ENCODE measurements at regions not wholly inside any gene's neighbourhood (a gene's known extent, or its start where the extent isn't known, plus 50 kb on each side); places are given as distances from the start of the nearest gene placed in this dataset.

DNA sequence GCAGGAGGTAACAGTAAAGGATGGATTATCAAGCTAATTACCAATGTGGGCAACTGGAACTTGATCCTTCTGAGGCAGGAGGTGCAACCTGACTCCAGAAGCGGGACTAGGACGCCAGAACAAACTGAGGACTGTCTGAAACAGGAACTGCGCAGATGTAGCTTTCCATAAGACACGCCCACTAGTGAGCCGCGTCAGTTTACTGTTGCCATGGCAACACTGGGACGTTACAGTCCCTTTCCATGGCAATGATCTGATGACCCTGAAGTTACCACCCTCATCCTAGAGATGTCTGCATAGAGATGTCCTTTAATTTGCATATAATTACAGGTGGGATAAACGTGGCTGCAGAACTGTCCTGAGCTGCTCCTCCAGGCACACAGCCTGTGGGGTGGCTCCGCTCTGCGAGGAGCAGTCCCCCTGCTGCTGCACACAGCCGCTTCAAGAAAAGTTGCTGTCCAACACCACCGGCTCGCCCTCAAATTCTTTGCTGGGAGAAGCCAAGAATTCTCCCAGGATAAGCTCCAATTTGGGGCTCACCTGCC is 816.6 kb downstream of the UQCRFS1 start:
- H3K36me3 ChIP-seq (ENCODE audit: control insufficient read depth, insufficient read depth, low read length) = no peaks in the 10 kb centered on the region
- WGBS, 2 experiments (ENCODE audit: insufficient coverage in 2 of 2) = 82 to 83% methylated on average over 11 of the region's 13 CpGs
- H3K9me3 ChIP-seq (ENCODE audit: control insufficient read depth, low read length) = no peaks in the 10 kb centered on the region
- H3K27ac ChIP-seq (ENCODE audit: low read depth, low read length, severe bottlenecking) = no peak overlapping the region
- no peaks in the 10 kb centered on the region for H3K4me1 ChIP-seq (ENCODE audit: control insufficient read depth, insufficient read depth, low read length, poor library complexity, severe bottlenecking)
- H3K4me3 ChIP-seq (ENCODE audit: extremely low read depth, insufficient read depth, low read length, poor library complexity, severe bottlenecking) = no peak overlapping the region

DNA sequence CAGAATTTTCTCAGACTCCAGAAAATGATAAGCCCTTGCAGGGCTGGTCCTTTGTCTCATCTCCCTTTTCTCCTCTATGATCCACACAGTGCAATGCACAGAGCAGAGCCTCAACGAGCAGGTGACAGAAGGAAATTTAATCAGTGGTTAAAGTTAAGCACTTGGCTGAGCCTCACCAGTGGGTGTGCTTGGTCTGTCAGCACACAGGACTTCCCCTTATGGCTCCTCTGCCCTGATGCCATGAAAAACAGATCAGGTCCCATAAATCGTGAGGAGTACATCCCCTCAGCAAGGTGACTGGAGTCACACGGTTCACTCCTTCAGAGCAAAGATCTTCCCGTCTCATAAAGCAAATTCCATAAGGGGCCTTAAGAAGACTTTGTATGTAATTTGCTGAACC is 818.2 kb downstream of the UQCRFS1 start:
- no peaks in the 10 kb centered on the region for H3K4me1 ChIP-seq (ENCODE audit: control insufficient read depth, insufficient read depth, low read length, poor library complexity, severe bottlenecking)
- no peak overlapping the region for H3K4me3 ChIP-seq (ENCODE audit: extremely low read depth, insufficient read depth, low read length, poor library complexity, severe bottlenecking)
- no peaks in the 10 kb centered on the region for H3K36me3 ChIP-seq (ENCODE audit: control insufficient read depth, insufficient read depth, low read length)
- 67 to 87% methylated on average over 3 of the region's 4 CpGs for WGBS, 2 experiments (ENCODE audit: insufficient coverage in 2 of 2)
- no peaks in the 10 kb centered on the region for H3K9me3 ChIP-seq (ENCODE audit: control insufficient read depth, low read length)
- H3K27ac ChIP-seq (ENCODE audit: low read depth, low read length, severe bottlenecking) = no peak overlapping the region

DNA sequence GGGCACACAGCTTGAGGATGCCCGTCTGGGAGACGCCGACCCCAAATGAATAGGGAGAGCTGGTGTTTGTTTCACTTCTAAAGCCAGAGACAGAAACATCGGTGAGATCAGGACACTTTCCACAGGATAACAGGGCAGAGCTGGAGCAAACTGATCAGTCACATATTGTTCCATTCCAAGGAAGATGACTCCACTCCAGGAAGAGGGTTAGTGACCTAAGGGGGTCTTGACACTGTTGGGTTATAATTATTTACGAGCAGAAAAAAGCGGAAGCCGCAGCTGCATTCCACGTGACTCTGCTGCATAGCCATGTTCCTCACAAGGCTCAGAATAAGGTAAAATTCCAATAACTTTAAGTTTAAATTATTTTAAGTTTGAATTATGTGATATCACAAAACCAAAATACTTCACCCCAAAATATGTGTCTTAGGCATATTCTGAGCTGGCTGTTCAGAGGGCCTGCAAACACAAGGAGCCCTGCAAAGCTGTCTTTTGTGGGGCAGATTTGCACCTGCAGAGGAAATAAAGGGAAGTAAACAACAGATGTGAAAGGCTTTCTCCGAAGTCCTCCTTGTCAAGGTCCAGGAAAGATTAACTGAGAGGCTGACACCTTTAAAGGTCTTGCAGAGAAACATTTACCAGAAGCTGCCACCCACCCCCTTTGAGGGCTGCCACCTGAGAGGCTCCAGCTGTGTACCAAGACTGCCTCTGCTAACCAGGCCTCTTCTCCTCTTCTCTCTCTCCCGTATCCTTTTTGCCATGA is 819.2 kb downstream of the UQCRFS1 start:
- H3K4me3 ChIP-seq (ENCODE audit: extremely low read depth, insufficient read depth, low read length, poor library complexity, severe bottlenecking) = no peak overlapping the region
- 63 to 70% methylated on average over 3 to 5 of the region's 10 CpGs for WGBS, 2 experiments (ENCODE audit: insufficient coverage in 2 of 2)
- peak overlapping the region; percentile 5 for H3K27ac ChIP-seq (ENCODE audit: low read depth, low read length, severe bottlenecking)
- no peaks in the 10 kb centered on the region for H3K9me3 ChIP-seq (ENCODE audit: control insufficient read depth, low read length)
- no peaks in the 10 kb centered on the region for H3K4me1 ChIP-seq (ENCODE audit: control insufficient read depth, insufficient read depth, low read length, poor library complexity, severe bottlenecking)
- no peaks in the 10 kb centered on the region for H3K36me3 ChIP-seq (ENCODE audit: control insufficient read depth, insufficient read depth, low read length)

DNA sequence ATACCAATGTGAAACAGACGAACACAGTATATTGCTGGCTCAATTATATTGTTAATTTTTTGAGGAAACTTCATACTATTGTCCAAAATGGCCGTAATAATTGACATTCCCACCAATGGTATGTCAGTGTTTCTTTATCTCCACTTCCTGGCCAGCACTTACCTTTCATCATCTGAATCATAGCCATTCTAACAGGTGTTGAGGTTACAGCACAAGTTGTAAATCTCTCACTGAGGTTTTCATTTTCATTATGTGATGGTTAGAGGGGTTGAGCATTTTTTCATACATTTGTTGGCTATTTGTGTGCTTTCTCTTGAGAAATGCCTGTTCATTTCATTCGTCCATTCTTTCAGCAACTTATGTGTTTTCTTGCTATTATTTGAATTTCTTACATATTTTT is 824.0 kb downstream of the UQCRFS1 start:
- Histone ChIP-seq H3K4me1 (ENCODE audit: control insufficient read depth, insufficient read depth, low read length, poor library complexity, severe bottlenecking) (no peaks in the 10 kb centered on the region), H3K4me3 (ENCODE audit: extremely low read depth, insufficient read depth, low read length, poor library complexity, severe bottlenecking) (no peak overlapping the region), H3K27ac (ENCODE audit: low read depth, low read length, severe bottlenecking) (no peak overlapping the region), H3K9me3 (ENCODE audit: control insufficient read depth, low read length) (no peaks in the 10 kb centered on the region), H3K36me3 (ENCODE audit: control insufficient read depth, insufficient read depth, low read length) (no peaks in the 10 kb centered on the region)
- 100% methylated on average over 1 of the region's 3 CpGs; no CpG with 5 or more reads in 1 of the 2 experiments for WGBS, 2 experiments (ENCODE audit: insufficient coverage in 2 of 2)

DNA sequence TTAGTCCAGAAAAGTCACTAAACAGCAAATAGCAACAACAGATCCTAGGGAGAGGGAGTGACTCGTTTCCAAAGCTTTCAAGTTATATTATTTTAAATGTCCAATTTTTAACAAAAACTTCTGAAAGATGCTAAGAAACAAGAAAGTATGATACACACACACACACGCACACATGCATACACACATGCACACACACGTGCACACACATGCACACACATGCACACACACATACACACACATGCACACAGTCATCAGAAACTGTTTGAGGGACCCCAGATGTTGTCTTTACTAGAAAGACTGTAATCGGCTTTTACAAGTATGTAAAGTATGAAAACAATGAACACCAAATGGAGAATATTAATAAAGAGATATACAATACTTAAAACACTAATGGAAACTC is 825.4 kb downstream of the UQCRFS1 start:
- no peak overlapping the region for H3K27ac ChIP-seq (ENCODE audit: low read depth, low read length, severe bottlenecking)
- WGBS, 2 experiments (ENCODE audit: insufficient coverage in 2 of 2) = no CpG with 5 or more reads among the region's 4 CpGs
- H3K4me3 ChIP-seq (ENCODE audit: extremely low read depth, insufficient read depth, low read length, poor library complexity, severe bottlenecking) = no peak overlapping the region
- H3K9me3 ChIP-seq (ENCODE audit: control insufficient read depth, low read length) = no peaks in the 10 kb centered on the region
- H3K36me3 ChIP-seq (ENCODE audit: control insufficient read depth, insufficient read depth, low read length) = no peaks in the 10 kb centered on the region
- no peaks in the 10 kb centered on the region for H3K4me1 ChIP-seq (ENCODE audit: control insufficient read depth, insufficient read depth, low read length, poor library complexity, severe bottlenecking)

DNA sequence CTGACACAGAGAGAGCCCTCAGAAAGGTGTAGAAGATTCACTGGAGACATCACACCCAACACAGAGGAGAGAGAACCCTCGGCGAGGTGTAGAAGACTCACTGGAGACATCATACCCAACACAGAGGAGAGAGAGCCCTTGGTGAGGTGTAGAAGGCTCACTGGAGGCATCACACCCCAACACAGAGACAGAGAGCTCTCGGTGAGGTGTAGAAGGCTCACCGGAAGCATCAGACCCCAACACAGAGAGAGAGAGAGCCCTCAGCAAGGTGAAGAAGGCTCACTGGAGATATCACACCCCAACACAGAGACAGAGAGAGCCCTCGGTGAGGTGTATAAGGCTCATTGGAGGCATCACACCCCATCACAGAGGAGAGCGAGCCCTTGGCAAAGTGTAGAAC is 826.5 kb downstream of the UQCRFS1 start:
- Histone ChIP-seq H3K36me3 (ENCODE audit: control insufficient read depth, insufficient read depth, low read length) (no peaks in the 10 kb centered on the region), H3K9me3 (ENCODE audit: control insufficient read depth, low read length) (no peaks in the 10 kb centered on the region), H3K4me3 (ENCODE audit: extremely low read depth, insufficient read depth, low read length, poor library complexity, severe bottlenecking) (no peak overlapping the region), H3K27ac (ENCODE audit: low read depth, low read length, severe bottlenecking) (no peak overlapping the region), H3K4me1 (ENCODE audit: control insufficient read depth, insufficient read depth, low read length, poor library complexity, severe bottlenecking) (no peaks in the 10 kb centered on the region)
- WGBS, 2 experiments (ENCODE audit: insufficient coverage in 2 of 2) = 100% methylated on average over 1 to 3 of the region's 6 CpGs

DNA sequence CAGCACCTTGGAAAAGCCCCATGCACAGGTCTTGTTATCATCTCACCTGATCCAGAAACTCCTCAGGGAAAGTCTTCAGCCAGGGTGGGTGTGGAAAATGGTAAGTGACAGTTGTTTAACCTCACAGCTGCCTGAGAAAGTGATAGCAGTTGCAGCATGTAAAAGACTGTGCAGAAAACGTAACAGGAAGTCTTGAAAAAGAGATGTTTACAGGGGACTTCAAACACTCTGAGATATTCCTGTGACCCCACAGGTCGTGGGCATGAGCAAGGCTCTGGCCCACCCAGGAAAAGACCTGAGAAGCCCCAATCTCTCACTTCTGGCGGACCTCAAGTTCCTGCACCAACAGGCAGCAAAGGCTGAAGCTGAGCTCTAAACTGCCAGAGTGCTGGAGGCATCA is 826.9 kb downstream of the UQCRFS1 start:
- no peaks in the 10 kb centered on the region for H3K4me1 ChIP-seq (ENCODE audit: control insufficient read depth, insufficient read depth, low read length, poor library complexity, severe bottlenecking)
- WGBS, 2 experiments (ENCODE audit: insufficient coverage in 2 of 2) = 83 to 86% methylated on average over 2 to 3 of the region's 3 CpGs
- H3K36me3 ChIP-seq (ENCODE audit: control insufficient read depth, insufficient read depth, low read length) = no peaks in the 10 kb centered on the region
- H3K4me3 ChIP-seq (ENCODE audit: extremely low read depth, insufficient read depth, low read length, poor library complexity, severe bottlenecking) = no peak overlapping the region
- no peak overlapping the region for H3K27ac ChIP-seq (ENCODE audit: low read depth, low read length, severe bottlenecking)
- no peaks in the 10 kb centered on the region for H3K9me3 ChIP-seq (ENCODE audit: control insufficient read depth, low read length)

DNA sequence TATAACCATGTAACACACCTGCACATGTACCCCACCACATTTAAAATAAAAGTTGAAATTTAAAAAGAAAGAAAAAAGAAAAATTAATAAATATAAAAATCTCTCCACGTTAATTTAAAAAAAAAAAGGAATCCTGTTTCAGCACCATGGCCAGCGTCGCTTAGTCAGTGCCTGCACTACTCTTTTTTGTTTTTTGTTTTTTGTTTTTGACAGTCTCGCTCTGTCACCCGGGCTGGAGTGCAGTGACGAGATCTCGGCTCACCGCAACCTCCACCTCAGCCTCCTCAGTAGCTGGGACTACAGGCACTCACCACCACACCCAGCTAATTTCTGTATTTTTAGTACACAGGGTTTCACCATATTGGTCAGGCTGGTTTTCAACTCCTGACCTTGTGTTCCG is 835.9 kb downstream of the UQCRFS1 start:
- 30 to 48% methylated on average over 4 to 8 of the region's 9 CpGs for WGBS, 2 experiments (ENCODE audit: insufficient coverage in 2 of 2)
- H3K4me1 ChIP-seq (ENCODE audit: control insufficient read depth, insufficient read depth, low read length, poor library complexity, severe bottlenecking) = no peaks in the 10 kb centered on the region
- H3K4me3 ChIP-seq (ENCODE audit: extremely low read depth, insufficient read depth, low read length, poor library complexity, severe bottlenecking) = no peak overlapping the region

DNA sequence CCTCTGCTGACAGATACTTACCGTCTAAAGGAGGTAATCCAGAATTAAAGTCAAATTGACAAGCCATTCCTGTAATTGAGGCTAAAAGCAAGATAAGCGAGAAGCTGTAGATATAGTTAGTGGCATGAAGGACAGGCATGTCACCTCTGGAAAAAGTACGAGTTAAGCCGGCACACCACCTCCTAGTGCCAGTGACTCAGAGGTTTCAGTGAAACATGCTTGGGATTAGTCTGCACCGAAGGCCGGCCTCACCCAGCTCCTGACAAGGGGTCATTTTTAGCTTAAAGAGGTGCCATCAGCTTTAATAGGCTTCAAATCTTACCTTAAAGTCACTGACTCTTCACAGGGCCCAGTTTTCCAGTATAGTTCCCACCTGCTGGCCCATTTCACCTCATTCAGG is 838.0 kb downstream of the UQCRFS1 start:
- 76 to 85% methylated on average over 6 of the region's 6 CpGs for WGBS, 2 experiments (ENCODE audit: insufficient coverage in 2 of 2)
- Histone ChIP-seq H3K27ac (ENCODE audit: low read depth, low read length, severe bottlenecking) (no peak overlapping the region), H3K4me1 (ENCODE audit: control insufficient read depth, insufficient read depth, low read length, poor library complexity, severe bottlenecking) (no peaks in the 10 kb centered on the region)

More for the DNA sequence above, 835.9 kb downstream of the UQCRFS1 start:
- H3K36me3 ChIP-seq (ENCODE audit: control insufficient read depth, insufficient read depth, low read length) = no peaks in the 10 kb centered on the region
- no peaks in the 10 kb centered on the region for H3K9me3 ChIP-seq (ENCODE audit: control insufficient read depth, low read length)
- H3K27ac ChIP-seq (ENCODE audit: low read depth, low read length, severe bottlenecking) = no peak overlapping the region

DNA sequence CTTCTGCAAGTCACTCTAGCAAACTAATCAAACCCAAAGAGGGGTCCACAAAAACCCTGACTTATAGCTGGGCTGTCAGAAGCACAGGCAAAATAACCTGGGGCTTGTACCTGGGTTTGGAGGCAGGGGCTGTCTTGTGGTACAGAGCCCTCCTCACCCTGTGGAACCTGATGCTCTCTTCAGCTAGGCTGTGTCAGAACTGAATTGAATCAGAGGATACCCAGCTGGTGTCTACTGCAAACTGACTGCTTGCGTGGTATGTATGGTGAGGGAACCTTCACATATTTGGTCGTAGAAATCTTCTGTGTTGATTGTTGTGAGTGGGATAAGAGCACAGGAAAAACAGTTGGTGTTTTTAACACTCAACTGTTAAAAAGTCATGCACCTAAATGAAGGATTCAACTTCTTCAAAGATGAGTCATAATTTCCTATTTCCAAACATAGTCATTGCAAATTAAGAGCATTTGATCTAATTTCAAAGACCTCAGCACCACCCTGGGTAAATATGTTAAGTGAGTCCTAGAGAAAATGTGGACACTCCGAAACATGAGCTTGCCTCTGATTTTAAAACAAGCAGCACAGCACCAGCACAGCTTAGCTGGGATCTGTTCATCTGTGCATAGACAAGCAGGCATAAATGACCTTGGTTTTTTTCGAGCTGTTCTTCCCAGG is 840.2 kb downstream of the UQCRFS1 start:
- 72 to 73% methylated on average over 2 to 3 of the region's 4 CpGs for WGBS, 2 experiments (ENCODE audit: insufficient coverage in 2 of 2)
- Histone ChIP-seq H3K9me3 (ENCODE audit: control insufficient read depth, low read length) (no peaks in the 10 kb centered on the region), H3K27ac (ENCODE audit: low read depth, low read length, severe bottlenecking) (no peak overlapping the region)

More for the DNA sequence above, 838.0 kb downstream of the UQCRFS1 start:
- Histone ChIP-seq H3K9me3 (ENCODE audit: control insufficient read depth, low read length) (no peaks in the 10 kb centered on the region), H3K36me3 (ENCODE audit: control insufficient read depth, insufficient read depth, low read length) (no peaks in the 10 kb centered on the region), H3K4me3 (ENCODE audit: extremely low read depth, insufficient read depth, low read length, poor library complexity, severe bottlenecking) (no peak overlapping the region)

DNA sequence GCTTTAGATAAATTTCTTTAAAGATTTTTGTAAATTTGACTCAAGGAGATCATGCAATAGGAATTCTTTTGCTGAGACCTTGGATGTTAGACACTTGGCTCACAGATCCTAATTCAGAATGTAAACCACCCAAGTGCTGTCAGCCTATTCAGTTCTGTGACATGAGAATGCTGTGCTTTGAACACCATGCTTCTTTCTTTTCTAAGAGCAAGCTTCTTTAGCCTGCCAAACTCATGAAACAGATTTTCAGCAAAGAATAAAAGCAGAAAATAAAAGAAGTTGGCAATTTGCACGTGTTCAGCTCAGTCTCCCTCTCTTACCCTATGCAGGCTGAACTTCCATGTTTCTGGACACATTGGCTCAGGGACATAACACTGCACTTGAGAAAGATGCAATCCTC is 845.8 kb downstream of the UQCRFS1 start:
- H3K27ac ChIP-seq (ENCODE audit: low read depth, low read length, severe bottlenecking) = no peak overlapping the region
- no peak overlapping the region for H3K4me3 ChIP-seq (ENCODE audit: extremely low read depth, insufficient read depth, low read length, poor library complexity, severe bottlenecking)
- no peaks in the 10 kb centered on the region for H3K9me3 ChIP-seq (ENCODE audit: control insufficient read depth, low read length)
- no peaks in the 10 kb centered on the region for H3K36me3 ChIP-seq (ENCODE audit: control insufficient read depth, insufficient read depth, low read length)
- WGBS, 2 experiments (ENCODE audit: insufficient coverage in 2 of 2) = 91% methylated on average over 1 of the region's 1 CpG
- no peaks in the 10 kb centered on the region for H3K4me1 ChIP-seq (ENCODE audit: control insufficient read depth, insufficient read depth, low read length, poor library complexity, severe bottlenecking)

More for the DNA sequence above, 840.2 kb downstream of the UQCRFS1 start:
- Histone ChIP-seq H3K36me3 (ENCODE audit: control insufficient read depth, insufficient read depth, low read length) (no peaks in the 10 kb centered on the region), H3K4me3 (ENCODE audit: extremely low read depth, insufficient read depth, low read length, poor library complexity, severe bottlenecking) (no peak overlapping the region), H3K4me1 (ENCODE audit: control insufficient read depth, insufficient read depth, low read length, poor library complexity, severe bottlenecking) (no peaks in the 10 kb centered on the region)

All from mesodermal cell (in vitro differentiated cells).